Neural cell (in vitro differentiated cells): ENCODE measurements at regions not wholly inside any gene's neighbourhood (a gene's known extent, or its start where the extent isn't known, plus 50 kb on each side); places are given as distances from the start of the nearest gene placed in this dataset.

ENCODE experiments used
- H2AFZ ChIP-seq: fragments of 200-600, 300-800 bp; sonication (generic), shearing (Covaris generic); 2 replicates; pipeline ENCODE4 v1.6.0; 2014; ENCODE audit warnings: low read depth, mild to moderate bottlenecking, antibody characterized with exemption, low read length, moderate library complexity
- H3F3A ChIP-seq: fragments of 200-600 bp; shearing (Covaris generic); 2 replicates; pipeline ENCODE4 v1.6.1; 2016; ENCODE audit warnings: mild to moderate bottlenecking, moderate library complexity, mixed read lengths, antibody characterized with exemption, low read length; ENCODE audit not compliant: insufficient read depth, poor library complexity, severe bottlenecking
- H3K27ac ChIP-seq: fragments of 200-600, 300-800 bp; sonication (generic), shearing (Covaris generic); 2 replicates; pipeline ENCODE4 v1.5.1; 2014; ENCODE audit warnings: mild to moderate bottlenecking, low read length, moderate library complexity
- H3K27me3 ChIP-seq: fragments of 300-800, 200-600 bp; sonication (generic), shearing (Covaris generic); 2 replicates; pipeline ENCODE4 v1.6.0; 2014; ENCODE audit warnings: mild to moderate bottlenecking, low read depth, low read length, moderate library complexity; ENCODE audit not compliant: insufficient read depth
- H3K36me3 ChIP-seq: fragments of 300-800, 200-600 bp; sonication (generic), shearing (Covaris generic); 2 replicates; pipeline ENCODE4 v1.5.1; 2014; ENCODE audit warnings: mild to moderate bottlenecking, antibody characterized with exemption, low read length, moderate library complexity; ENCODE audit not compliant: insufficient read depth
- H3K4me2 ChIP-seq: fragments of 300-800, 200-600 bp; sonication (generic), shearing (Covaris generic); 2 replicates; pipeline ENCODE4 v1.6.0; 2014; ENCODE audit warnings: mild to moderate bottlenecking, low read length
- H3K4me3 ChIP-seq: fragments of 300-800, 200-600 bp; sonication (generic), shearing (Covaris generic); 2 replicates; pipeline ENCODE4 v1.5.1; 2014; ENCODE audit warnings: mild to moderate bottlenecking, low read length, moderate library complexity
- H3K79me2 ChIP-seq: fragments of 200-600 bp; shearing (Covaris generic); replicated peaks from 2 replicates; pipeline ENCODE4 v1.6.0; 2014; ENCODE audit warnings: mild to moderate bottlenecking, low read length, moderate library complexity; ENCODE audit not compliant: insufficient read depth
- H3K9ac ChIP-seq: fragments of 300-800, 200-600 bp; sonication (generic), shearing (Covaris generic); 2 replicates; pipeline ENCODE4 v1.6.1; 2016; ENCODE audit warnings: mild to moderate bottlenecking, low read length, mixed read lengths
- H3K9me2 ChIP-seq: fragments of 200-600 bp; shearing (Covaris generic); 2 replicates; pipeline ENCODE4 v1.6.1; 2016; ENCODE audit warnings: mild to moderate bottlenecking, low read length, mixed read lengths; ENCODE audit not compliant: insufficient read depth
- H3K9me3 ChIP-seq: fragments of 200-600, 300-800 bp; sonication (generic), shearing (Covaris generic); 2 replicates; pipeline ENCODE4 v1.6.1; 2016; ENCODE audit warnings: mild to moderate bottlenecking, mixed run types, low read length, moderate library complexity, mixed read lengths
- H4K20me1 ChIP-seq: fragments of 200-600 bp; shearing (Covaris generic); 2 replicates; pipeline ENCODE4 v1.6.1; 2016; ENCODE audit warnings: mild to moderate bottlenecking, mixed run types; ENCODE audit not compliant: insufficient read depth
- CTCF ChIP-seq: fragments of 450-650 bp; IDR thresholded peaks from 2 replicates; pipeline ENCODE4 v1.5.1; 2014; ENCODE audit warnings: antibody characterized with exemption, mild to moderate bottlenecking, moderate library complexity; ENCODE audit not compliant: poor library complexity, severe bottlenecking
- EP300 ChIP-seq: fragments of 450-650 bp; conservative IDR thresholded peaks from 2 replicates; pipeline ENCODE4 v1.6.1; 2014; ENCODE audit warnings: antibody characterized with exemption, mild to moderate bottlenecking, moderate library complexity; ENCODE audit not compliant: poor library complexity, severe bottlenecking
- EZH2 ChIP-seq: fragments of 200-600, 300-800 bp; shearing (Covaris generic), sonication (generic); IDR thresholded peaks from 2 replicates; pipeline ENCODE4 v1.6.1; 2014; ENCODE audit warnings: antibody characterized with exemption, low read length, borderline replicate concordance, mild to moderate bottlenecking; ENCODE audit not compliant: insufficient read depth, poor library complexity, severe bottlenecking
- MXI1 ChIP-seq: fragments of 450-650 bp; conservative IDR thresholded peaks from 2 replicates; pipeline ENCODE4 v1.6.1; 2014; ENCODE audit warnings: antibody characterized with exemption, mild to moderate bottlenecking; ENCODE audit not compliant: poor library complexity, severe bottlenecking
- POLR2AphosphoS5 ChIP-seq: IDR thresholded peaks from 2 replicates; pipeline ENCODE4 v1.6.1; 2012
- RAD21 ChIP-seq: fragments of 450-650 bp; conservative IDR thresholded peaks from 2 replicates; pipeline ENCODE4 v1.6.1; 2014; ENCODE audit warnings: antibody characterized with exemption, mild to moderate bottlenecking, moderate library complexity
- REST ChIP-seq: IDR thresholded peaks from 2 replicates; pipeline ENCODE4 v1.6.1; 2012; ENCODE audit warnings: borderline replicate concordance
- SMC3 ChIP-seq: fragments of 450-650 bp; conservative IDR thresholded peaks from 2 replicates; pipeline ENCODE4 v1.6.1; 2014; ENCODE audit warnings: antibody characterized with exemption, mild to moderate bottlenecking, moderate library complexity; ENCODE audit not compliant: poor library complexity
- TAF1 ChIP-seq: IDR thresholded peaks from 2 replicates; pipeline ENCODE4 v1.6.1; 2012; ENCODE audit warnings: low read depth

- TF ChIP-seq MXI1, result no peak
- TF ChIP-seq EP300, result no peak
- no peak for TF ChIP-seq REST
- no peak for TF ChIP-seq TAF1
- TF ChIP-seq POLR2AphosphoS5, result no peak
- TF ChIP-seq RAD21, result no peak
- TF ChIP-seq EZH2, result no peak
- TF ChIP-seq SMC3, result no peak
- TF ChIP-seq CTCF, result no peak
Observed at GRCh38 chr16:5885521-5885920, 787.9 kb upstream of the EEF2KMT start.

GRCh38 chr16:5884996-5885395, 787.4 kb upstream of the EEF2KMT start:
- no peak overlapping the region for H2AFZ ChIP-seq
- H3K9me2 ChIP-seq, result no peaks in the 10 kb centered on the region
- H3K79me2 ChIP-seq, result no peaks in the 10 kb centered on the region
- H3F3A ChIP-seq, result no peaks in the 10 kb centered on the region
- no peaks in the 10 kb centered on the region for H3K27me3 ChIP-seq
- H3K27ac ChIP-seq, result no peak overlapping the region
- no peak overlapping the region for H3K9ac ChIP-seq
- H4K20me1 ChIP-seq, result no peaks in the 10 kb centered on the region
- TF ChIP-seq SMC3, result no peak
- no peak overlapping the region for H3K4me3 ChIP-seq
- no peak overlapping the region for H3K4me2 ChIP-seq
- no peaks in the 10 kb centered on the region for H3K9me3 ChIP-seq
- H3K36me3 ChIP-seq, result no peaks in the 10 kb centered on the region

More at GRCh38 chr16:5885521-5885920, 787.9 kb upstream of the EEF2KMT start:
- Histone ChIP-seq H3F3A (no peaks in the 10 kb centered on the region), H3K27me3 (no peaks in the 10 kb centered on the region), H3K36me3 (no peaks in the 10 kb centered on the region), H3K4me3 (no peak overlapping the region), H3K9me2 (no peaks in the 10 kb centered on the region), H3K9ac (no peak overlapping the region), H3K27ac (no peak overlapping the region), H3K9me3 (no peaks in the 10 kb centered on the region), H2AFZ (no peak overlapping the region), H3K4me2 (no peak overlapping the region), H3K79me2 (no peaks in the 10 kb centered on the region), H4K20me1 (no peaks in the 10 kb centered on the region)

GRCh38 chr16:5884339-5884738, 786.7 kb upstream of the EEF2KMT start:
- TF ChIP-seq MXI1, result no peak
- no peak for TF ChIP-seq RAD21
- no peak for TF ChIP-seq POLR2AphosphoS5
- TF ChIP-seq CTCF, result no peak
- no peak for TF ChIP-seq REST
- TF ChIP-seq SMC3, result no peak
- TF ChIP-seq EP300, result no peak
- TF ChIP-seq EZH2, result no peak
- TF ChIP-seq TAF1, result no peak
- no peaks in the 10 kb centered on the region for H4K20me1 ChIP-seq
- H3K27me3 ChIP-seq, result no peaks in the 10 kb centered on the region
- H3K4me3 ChIP-seq, result no peak overlapping the region
- no peak overlapping the region for H3K27ac ChIP-seq
- H3F3A ChIP-seq, result no peaks in the 10 kb centered on the region
- H3K9me2 ChIP-seq, result no peaks in the 10 kb centered on the region
- no peaks in the 10 kb centered on the region for H3K79me2 ChIP-seq
- no peaks in the 10 kb centered on the region for H3K36me3 ChIP-seq
- no peaks in the 10 kb centered on the region for H3K9me3 ChIP-seq
- no peak overlapping the region for H2AFZ ChIP-seq
- H3K4me2 ChIP-seq, result no peak overlapping the region
- H3K9ac ChIP-seq, result no peak overlapping the region
